ENCODE measurements at regions not wholly inside any gene's neighbourhood (a gene's known extent, or its start where the extent isn't known, plus 50 kb on each side); places are given as distances from the start of the nearest gene placed in this dataset.
"Not testable (repeated sequence)": the region's sequence is repeated elsewhere in the genome, so short reads cannot be mapped to it uniquely, and the experiment has no call there.

- H3K9ac ChIP-seq (ENCODE audit: low read depth, low read length); ATAC-seq (ENCODE audit: low read depth); H2BK5ac ChIP-seq (ENCODE audit: low read depth, low read length, poor library complexity, severe bottlenecking); H3K4me2 ChIP-seq (ENCODE audit: low read depth, low read length); H3K4me3 ChIP-seq (ENCODE audit: insufficient read depth, low read depth, low read length); H2AK9ac ChIP-seq (replicated peaks; ENCODE audit: low read depth, low read length, poor library complexity); H3K56ac ChIP-seq (ENCODE audit: extremely low read depth, insufficient read depth, low read length); H2AFZ ChIP-seq (replicated peaks; ENCODE audit: low read length, poor library complexity); BruUV-seq (replicated peaks); POLR2A ChIA-PET (ENCODE audit: unreplicated experiment); H3K9me1 ChIP-seq (ENCODE audit: insufficient read depth, low read length); intact Hi-C loops (cut with micrococcal nuclease); H3K27me3 ChIP-seq (ENCODE audit: control insufficient read depth, insufficient read depth, low read length); H3K4me1 ChIP-seq (ENCODE audit: control insufficient read depth, insufficient read depth, low read length); H3K36me3 ChIP-seq (ENCODE audit: control insufficient read depth, insufficient read depth, low read length); H4K20me1 ChIP-seq (ENCODE audit: insufficient read depth, low read length); H3K18ac ChIP-seq (ENCODE audit: low read depth, low read length); H3K23ac ChIP-seq (ENCODE audit: low read depth, low read length); H4K91ac ChIP-seq (ENCODE audit: insufficient read depth, low read depth, low read length); DNase-seq; H3K14ac ChIP-seq (replicated peaks; ENCODE audit: low read depth, low read length); H3K79me1 ChIP-seq (ENCODE audit: low read depth in 1 of 2, low read length in 2 of 2); CTCF ChIA-PET; H3K9me3 ChIP-seq (ENCODE audit: control insufficient read depth, insufficient read depth, low read length); H2BK20ac ChIP-seq (ENCODE audit: low read depth, low read length); H2BK15ac ChIP-seq (ENCODE audit: low read depth, low read length); H2AK5ac ChIP-seq (ENCODE audit: low read depth, low read length); H2BK120ac ChIP-seq (ENCODE audit: low read depth, low read length); H4K8ac ChIP-seq (ENCODE audit: low read depth in 2 of 2, low read length in 2 of 2); H3K4ac ChIP-seq (ENCODE audit: low read depth, low read length); dilution Hi-C loops (cut with HindIII; ENCODE audit: low sequenced_read_pairs, unreplicated experiment); H3K27ac ChIP-seq (ENCODE audit: insufficient read depth, low read length); in situ Hi-C loops (cut with MboI; ENCODE audit: low sequenced_read_pairs); H4K5ac ChIP-seq (ENCODE audit: low read depth, low read length): not testable (repeated sequence)
- 89% methylated on average over 8 of the region's 16 CpGs; no CpG with 5 or more reads in 1 of the 2 experiments for WGBS, 2 experiments (ENCODE audit: extremely low coverage in 2 of 2, insufficient read length in 1 of 2)
Observed at GRCh38 chr11:80699406-80700177, 1258.8 kb upstream of the TENM4 start.
